Neural cell (in vitro differentiated cells): ENCODE measurements at regions not wholly inside any gene's neighbourhood (a gene's known extent, or its start where the extent isn't known, plus 50 kb on each side); places are given as distances from the start of the nearest gene placed in this dataset.
"Not testable (repeated sequence)": the region's sequence is repeated elsewhere in the genome, so short reads cannot be mapped to it uniquely, and the experiment has no call there.

Experiments used
- CTCF ChIP-seq: fragments of 450-650 bp; IDR thresholded peaks from 2 replicates; pipeline ENCODE4 v1.5.1; 2014; ENCODE audit warnings: antibody characterized with exemption, mild to moderate bottlenecking, moderate library complexity; ENCODE audit not compliant: poor library complexity, severe bottlenecking
- EP300 ChIP-seq: fragments of 450-650 bp; conservative IDR thresholded peaks from 2 replicates; pipeline ENCODE4 v1.6.1; 2014; ENCODE audit warnings: antibody characterized with exemption, mild to moderate bottlenecking, moderate library complexity; ENCODE audit not compliant: poor library complexity, severe bottlenecking
- EZH2 ChIP-seq: fragments of 200-600, 300-800 bp; shearing (Covaris generic), sonication (generic); IDR thresholded peaks from 2 replicates; pipeline ENCODE4 v1.6.1; 2014; ENCODE audit warnings: antibody characterized with exemption, low read length, borderline replicate concordance, mild to moderate bottlenecking; ENCODE audit not compliant: insufficient read depth, poor library complexity, severe bottlenecking
- MXI1 ChIP-seq: fragments of 450-650 bp; conservative IDR thresholded peaks from 2 replicates; pipeline ENCODE4 v1.6.1; 2014; ENCODE audit warnings: antibody characterized with exemption, mild to moderate bottlenecking; ENCODE audit not compliant: poor library complexity, severe bottlenecking
- POLR2AphosphoS5 ChIP-seq: IDR thresholded peaks from 2 replicates; pipeline ENCODE4 v1.6.1; 2012
- REST ChIP-seq: IDR thresholded peaks from 2 replicates; pipeline ENCODE4 v1.6.1; 2012; ENCODE audit warnings: borderline replicate concordance

GRCh38 chr6:60758725-60759124 is 1527.3 kb downstream of the KHDRBS2 start:
- TF ChIP-seq CTCF, POLR2AphosphoS5, EZH2, MXI1, EP300, REST: not testable (repeated sequence)
